ENCODE measurements at regions not wholly inside any gene's neighbourhood (a gene's known extent, or its start where the extent isn't known, plus 50 kb on each side); places are given as distances from the start of the nearest gene placed in this dataset.
"Not testable (repeated sequence)": the region's sequence is repeated elsewhere in the genome, so short reads cannot be mapped to it uniquely, and the experiment has no call there.

DNA sequence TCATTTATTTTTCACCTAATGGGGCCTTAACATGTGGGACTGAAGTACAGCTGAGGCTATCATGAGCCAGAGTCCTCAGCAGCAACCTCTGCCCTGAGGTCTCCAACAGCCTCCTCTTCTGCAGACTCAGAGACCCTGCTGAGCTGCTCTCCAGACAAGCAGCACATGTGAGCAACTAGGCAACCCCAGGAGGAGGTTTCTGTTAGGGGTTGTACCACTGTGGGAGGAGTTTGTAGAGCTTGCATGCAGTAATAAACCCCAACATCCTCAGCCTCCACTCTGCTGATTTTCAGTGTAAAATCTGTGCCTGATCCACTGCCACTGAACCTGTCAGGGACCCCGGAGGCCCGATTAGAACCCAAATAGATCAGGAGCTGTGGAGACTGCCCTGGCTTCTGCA is 530.0 kb downstream of the RPIA start:
- TF ChIP-seq CTCF (IDR thresholded peaks at IDR 0.05 in 2 of 3, conservative IDR thresholded peaks at IDR 0.05 in 1 of 3; ENCODE audit: borderline replicate concordance in 1 of 3, insufficient read depth in 1 of 3, low read depth in 2 of 3, low read length in 2 of 3); POLR2A (IDR thresholded peaks at IDR 0.05; ENCODE audit: borderline replicate concordance, extremely low read depth, insufficient read depth, insufficient read length); POLR2AphosphoS5 (IDR thresholded peaks at IDR 0.05; ENCODE audit: low read depth, low read length); ZNF274 (IDR thresholded peaks at IDR 0.05; ENCODE audit: low read depth, low read length); TCF7L2 (IDR thresholded peaks at IDR 0.05; ENCODE audit: borderline replicate concordance, extremely low read depth, insufficient read depth, insufficient read length); ELF1 (IDR thresholded peaks at IDR 0.05; ENCODE audit: borderline replicate concordance, low read depth); EZH2 (IDR thresholded peaks at IDR 0.05); YY1 (IDR thresholded peaks at IDR 0.05; ENCODE audit: extremely low read depth, insufficient replicate concordance, low read depth, low read length); ATF3 (IDR thresholded peaks at IDR 0.05); CEBPB (IDR thresholded peaks at IDR 0.05; ENCODE audit: low read depth); SIN3A (IDR thresholded peaks at IDR 0.05; ENCODE audit: low read depth): not testable (repeated sequence)

Measured in HCT116 (cell line).